IMR-90 (cell line): ENCODE measurements at regions not wholly inside any gene's neighbourhood (a gene's known extent, or its start where the extent isn't known, plus 50 kb on each side); places are given as distances from the start of the nearest gene placed in this dataset.

Experiments
- ATAC-seq: fragments of 200-7000 bp; cut with Tn5 transposase; 2 replicates; pipeline ENCODE4 v1.9.1; 2020; ENCODE audit warnings: low read depth, mild to moderate bottlenecking, moderate library complexity
- BruUV-seq: library from RNA; stranded (reverse); fragments of 400-500 nt; replicated peaks from 2 replicates; lab custom pipeline; 2021; lab: Mats Ljungman, UMichigan
- CTCF ChIA-PET: fragments of 300-600 bp; formaldehyde crosslinking; extraction: SDS; loops from one replicate; lab custom pipeline; 2021; ENCODE audit warnings: antibody characterized with exemption; lab: Yijun Ruan, JAX
- POLR2A ChIA-PET: fragments of 300-600 bp; sonication (Branson Sonifier 250); formaldehyde crosslinking; loops from one replicate; lab custom pipeline; 2022; ENCODE audit warnings: antibody characterized with exemption; ENCODE audit not compliant: unreplicated experiment; lab: Charles Lee
- DNase-seq: peaks from one replicate; pipeline ENCODE4 v3.0.0; 2013
- H2AFZ ChIP-seq: replicated peaks from 2 replicates; pipeline ENCODE3; 2013; ENCODE audit warnings: low read length, mild to moderate bottlenecking; ENCODE audit not compliant: poor library complexity
- H2AK5ac ChIP-seq: 2 replicates; pipeline ENCODE4 v1.6.1; 2013; ENCODE audit warnings: low read depth, low read length, inconsistent platforms
- H2AK9ac ChIP-seq: replicated peaks from 2 replicates; pipeline ENCODE3; 2013; ENCODE audit warnings: mild to moderate bottlenecking, low read depth, low read length, moderate library complexity; ENCODE audit not compliant: poor library complexity
- H2BK120ac ChIP-seq: 2 replicates; pipeline ENCODE4 v1.6.1; 2013; ENCODE audit warnings: low read depth, low read length, inconsistent platforms
- H2BK15ac ChIP-seq: 3 replicates; pipeline ENCODE4 v1.6.1; 2013; ENCODE audit warnings: low read depth, low read length, inconsistent platforms
- H2BK20ac ChIP-seq: 2 replicates; pipeline ENCODE4 v1.6.1; 2013; ENCODE audit warnings: low read depth, mild to moderate bottlenecking, inconsistent platforms, low read length, moderate library complexity
- H2BK5ac ChIP-seq: 2 replicates; pipeline ENCODE4 v1.6.1; 2013; ENCODE audit warnings: mild to moderate bottlenecking, low read depth, low read length, inconsistent platforms; ENCODE audit not compliant: poor library complexity, severe bottlenecking
- H3K14ac ChIP-seq: replicated peaks from 2 replicates; pipeline ENCODE4 v1.6.1; 2013; ENCODE audit warnings: low read depth, low read length, inconsistent platforms
- H3K18ac ChIP-seq: 2 replicates; pipeline ENCODE4 v1.6.1; 2013; ENCODE audit warnings: low read depth, low read length, control low read depth
- H3K23ac ChIP-seq: 2 replicates; pipeline ENCODE4 v1.6.1; 2013; ENCODE audit warnings: low read depth, low read length, inconsistent platforms
- H3K27ac ChIP-seq: 2 replicates; pipeline ENCODE4 v1.5.1; 2013; ENCODE audit warnings: mild to moderate bottlenecking, control low read depth, low read length; ENCODE audit not compliant: insufficient read depth
- H3K27me3 ChIP-seq: 2 replicates; pipeline ENCODE4 v1.6.1; 2013; ENCODE audit warnings: low read length; ENCODE audit not compliant: control insufficient read depth, insufficient read depth
- H3K36me3 ChIP-seq: 2 replicates; pipeline ENCODE4 v1.6.1; 2013; ENCODE audit warnings: low read length, mixed read lengths; ENCODE audit not compliant: control insufficient read depth, insufficient read depth
- H3K4ac ChIP-seq: 2 replicates; pipeline ENCODE4 v1.6.1; 2013; ENCODE audit warnings: low read depth, low read length, inconsistent platforms
- H3K4me1 ChIP-seq: 2 replicates; pipeline ENCODE4 v1.6.1; 2013; ENCODE audit warnings: low read length, mixed read lengths; ENCODE audit not compliant: control insufficient read depth, insufficient read depth
- H3K4me2 ChIP-seq: 2 replicates; pipeline ENCODE4 v1.6.1; 2013; ENCODE audit warnings: low read depth, mild to moderate bottlenecking, control low read depth, low read length, moderate library complexity
- H3K4me3 ChIP-seq: 2 replicates; pipeline ENCODE4 v1.5.1; 2013; ENCODE audit warnings: low read depth, mild to moderate bottlenecking, control low read depth, low read length, moderate library complexity; ENCODE audit not compliant: insufficient read depth
- H3K56ac ChIP-seq: 2 replicates; pipeline ENCODE4 v1.6.1; 2013; ENCODE audit warnings: low read length, inconsistent platforms; ENCODE audit not compliant: insufficient read depth; ENCODE audit errors: extremely low read depth
- H3K79me1 ChIP-seq, 2 experiments: 2 replicates each; pipeline ENCODE4 v1.6.1; 2013; ENCODE audit warnings: low read length in 2 of 2, inconsistent platforms in 1 of 2, low read depth in 1 of 2
- H3K9ac ChIP-seq: 2 replicates; pipeline ENCODE4 v1.6.1; 2013; ENCODE audit warnings: low read depth, low read length, control low read depth
- H3K9me1 ChIP-seq: 2 replicates; pipeline ENCODE4 v1.6.1; 2013; ENCODE audit warnings: low read length, inconsistent platforms; ENCODE audit not compliant: insufficient read depth
- H3K9me3 ChIP-seq: 2 replicates; pipeline ENCODE4 v1.6.1; 2013; ENCODE audit warnings: low read length; ENCODE audit not compliant: control insufficient read depth, insufficient read depth
- H4K20me1 ChIP-seq: 2 replicates; pipeline ENCODE4 v1.6.1; 2013; ENCODE audit warnings: low read length, inconsistent platforms; ENCODE audit not compliant: insufficient read depth
- H4K5ac ChIP-seq: 2 replicates; pipeline ENCODE4 v1.6.1; 2013; ENCODE audit warnings: mild to moderate bottlenecking, low read depth, low read length, control low read depth
- H4K8ac ChIP-seq, 2 experiments: 2 replicates each; pipeline ENCODE4 v1.6.1; 2013; ENCODE audit warnings: low read depth in 2 of 2, low read length in 2 of 2, control low read depth in 1 of 2, inconsistent platforms in 1 of 2
- H4K91ac ChIP-seq: 2 replicates; pipeline ENCODE4 v1.6.1; 2013; ENCODE audit warnings: low read depth, low read length, inconsistent platforms; ENCODE audit not compliant: insufficient read depth
- BHLHE40 ChIP-seq: fragments of 150-350 bp; IDR thresholded peaks from 2 replicates; pipeline ENCODE4 v1.6.1; 2016; ENCODE audit warnings: mild to moderate bottlenecking, low read depth, low read length
- CEBPB ChIP-seq: IDR thresholded peaks from 2 replicates; pipeline ENCODE4 v1.6.1; 2012; ENCODE audit warnings: low read depth, low read length, improper control_type of control experiment
- CHD1 ChIP-seq: IDR thresholded peaks from 2 replicates; pipeline ENCODE4 v1.6.1; 2012; ENCODE audit warnings: low read depth, low read length, improper control_type of control experiment
- FOS ChIP-seq: fragments of 150-350 bp; IDR thresholded peaks from 2 replicates; pipeline ENCODE4 v1.6.1; 2016; ENCODE audit warnings: low read depth, low read length
- MAFK ChIP-seq: IDR thresholded peaks from 2 replicates; pipeline ENCODE4 v1.6.1; 2012; ENCODE audit warnings: low read depth, low read length, improper control_type of control experiment
- MAZ ChIP-seq: IDR thresholded peaks from 2 replicates; pipeline ENCODE4 v1.6.1; 2012; ENCODE audit warnings: low read depth, mild to moderate bottlenecking, low read length, improper control_type of control experiment, moderate library complexity, borderline replicate concordance
- MXI1 ChIP-seq: IDR thresholded peaks from 2 replicates; pipeline ENCODE4 v1.6.1; 2012; ENCODE audit warnings: low read depth, mild to moderate bottlenecking, low read length, moderate library complexity, borderline replicate concordance
- NFE2L2 ChIP-seq: fragments of 150-350 bp; IDR thresholded peaks from 2 replicates; pipeline ENCODE4 v1.6.1; 2016; ENCODE audit warnings: low read depth, mild to moderate bottlenecking, low read length
- POLR2A ChIP-seq: IDR thresholded peaks from 2 replicates; pipeline ENCODE4 v1.6.1; 2012; ENCODE audit warnings: mild to moderate bottlenecking, low read depth, low read length
- RAD21 ChIP-seq: IDR thresholded peaks from 2 replicates; pipeline ENCODE4 v1.6.1; 2012; ENCODE audit warnings: low read length, improper control_type of control experiment
- RCOR1 ChIP-seq: IDR thresholded peaks from 2 replicates; pipeline ENCODE4 v1.6.1; 2012; ENCODE audit warnings: mild to moderate bottlenecking, low read length, improper control_type of control experiment; ENCODE audit not compliant: insufficient replicate concordance
- RFX5 ChIP-seq: IDR thresholded peaks from 2 replicates; pipeline ENCODE4 v1.8.0; 2012; ENCODE audit warnings: low read depth, mild to moderate bottlenecking, low read length, moderate library complexity
- SMC3 ChIP-seq: fragments of 150-350 bp; IDR thresholded peaks from 2 replicates; pipeline ENCODE4 v1.6.1; 2016; ENCODE audit warnings: low read depth, mild to moderate bottlenecking, antibody characterized with exemption, low read length, moderate library complexity
- WGBS, 2 experiments: methylation state at CpG; one replicate each; pipeline versions ENCODE4 v1.1.5 to v1.1.7; 2013; ENCODE audit warnings: missing lambda C conversion rate in 2 of 2; ENCODE audit not compliant: insufficient read length in 1 of 2; ENCODE audit errors: extremely low coverage in 2 of 2; 5-methylcytosine and 5-hydroxymethylcytosine counted together
- dilution Hi-C: fragments of 300-500 bp; cut with HindIII; formaldehyde crosslinking; loops from one replicate; pipeline ENCODE4 v1.14.3; 2018; ENCODE audit warnings: low sequenced_read_pairs; ENCODE audit not compliant: unreplicated experiment
- in situ Hi-C: fragments of 300-500 bp; cut with MboI; formaldehyde crosslinking; loops from 3 replicates; pipeline ENCODE4 v1.14.3; 2019; ENCODE audit warnings: low sequenced_read_pairs, inconsistent platforms, mixed read lengths
- intact Hi-C: fragments of 100-400 bp; cut with micrococcal nuclease; formaldehyde crosslinking; loops from 2 replicates; pipeline ENCODE4 v1.10.0; 2022
- TF ChIP-seq, protein P1 (sequence below): conservative IDR thresholded peaks from 2 replicates; pipeline ENCODE4 v1.5.1; 2012; ENCODE audit warnings: mild to moderate bottlenecking, low read depth, low read length, improper control_type of control experiment
- TF ChIP-seq, protein P2 (sequence below): fragments of 150-350 bp; IDR thresholded peaks from 2 replicates; pipeline ENCODE4 v1.6.1; 2016; ENCODE audit warnings: low read depth, mild to moderate bottlenecking, low read length, moderate library complexity, borderline replicate concordance
- TF ChIP-seq, protein P3 (sequence below): fragments of 150-350 bp; IDR thresholded peaks from 2 replicates; pipeline ENCODE4 v1.6.1; 2017; ENCODE audit warnings: mild to moderate bottlenecking, antibody characterized with exemption, low read length, low read depth

DNA sequence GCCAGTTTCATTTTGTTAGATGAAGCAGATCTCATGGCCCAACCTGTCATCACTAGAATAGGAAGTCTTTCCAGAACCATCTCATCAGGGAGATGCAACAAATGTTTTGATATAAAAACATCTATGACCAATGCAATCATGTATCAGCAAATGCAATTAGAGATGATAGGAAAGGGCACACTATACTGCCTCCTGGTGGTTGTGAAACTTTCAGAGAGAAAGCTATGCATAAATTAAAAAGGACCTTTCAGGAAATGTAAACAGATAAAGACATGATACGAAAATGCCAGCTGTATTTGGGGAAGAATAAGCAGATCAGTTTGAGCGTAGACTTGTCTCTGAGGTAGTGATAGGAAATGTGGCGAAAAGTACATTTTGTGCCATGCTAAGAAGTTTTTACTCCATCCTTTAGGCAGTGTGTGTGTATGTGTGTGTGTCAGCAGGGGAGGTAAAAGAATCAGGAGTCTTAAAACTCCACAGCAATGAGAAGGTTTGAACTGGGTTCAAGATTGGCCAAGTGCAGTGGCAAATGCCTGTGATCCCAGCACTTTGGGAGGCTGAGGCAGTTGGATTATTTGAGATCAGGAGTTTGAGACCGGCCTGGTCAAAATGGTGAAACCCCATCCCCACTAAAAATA, 479.3 kb downstream of the CPS1 start:
- no peak overlapping the region for H3K18ac ChIP-seq
- H2BK5ac ChIP-seq: no peak overlapping the region
- WGBS, 2 experiments: 10% methylated on average over 2 of the region's 4 CpGs; no CpG with 5 or more reads in 1 of the 2 experiments
- H4K20me1 ChIP-seq: no peaks in the 10 kb centered on the region
- H4K8ac ChIP-seq: no peak overlapping the region
- in situ Hi-C loops: no loop called here
- H2AK9ac ChIP-seq: no peak overlapping the region
- no peak overlapping the region for H3K14ac ChIP-seq
- H2AK5ac ChIP-seq: no peak overlapping the region
- peaks cover 2% of the 10 kb centered on the region; the same call in 1 of the 2 replicates for H3K9me3 ChIP-seq
- H4K91ac ChIP-seq: no peak overlapping the region
- no peaks in the 10 kb centered on the region for H3K79me1 ChIP-seq
- CTCF ChIA-PET: no interaction called here
- no peaks in the 10 kb centered on the region for H3K27me3 ChIP-seq
- no peak overlapping the region for H2BK15ac ChIP-seq
- H3K4me1 ChIP-seq: no peaks in the 10 kb centered on the region
- no peak overlapping the region for H3K56ac ChIP-seq
- H2BK120ac ChIP-seq: no peak overlapping the region
- no peak overlapping the region for H3K27ac ChIP-seq
- H2AFZ ChIP-seq: no peak overlapping the region
- no TSS peak for BruUV-seq
- TF ChIP-seq MXI1 (no peak), BHLHE40 (no peak), RFX5 (no peak), POLR2A (no peak), CEBPB (no peak), RCOR1 (no peak), CHD1 (no peak), FOS (no peak), MAFK (no peak), NFE2L2 (no peak), SMC3 (peak; percentile 41; the same call in 1 of the 2 replicates), MAZ (no peak), RAD21 (peak; percentile 40)
- TF ChIP-seq, protein P1, sequence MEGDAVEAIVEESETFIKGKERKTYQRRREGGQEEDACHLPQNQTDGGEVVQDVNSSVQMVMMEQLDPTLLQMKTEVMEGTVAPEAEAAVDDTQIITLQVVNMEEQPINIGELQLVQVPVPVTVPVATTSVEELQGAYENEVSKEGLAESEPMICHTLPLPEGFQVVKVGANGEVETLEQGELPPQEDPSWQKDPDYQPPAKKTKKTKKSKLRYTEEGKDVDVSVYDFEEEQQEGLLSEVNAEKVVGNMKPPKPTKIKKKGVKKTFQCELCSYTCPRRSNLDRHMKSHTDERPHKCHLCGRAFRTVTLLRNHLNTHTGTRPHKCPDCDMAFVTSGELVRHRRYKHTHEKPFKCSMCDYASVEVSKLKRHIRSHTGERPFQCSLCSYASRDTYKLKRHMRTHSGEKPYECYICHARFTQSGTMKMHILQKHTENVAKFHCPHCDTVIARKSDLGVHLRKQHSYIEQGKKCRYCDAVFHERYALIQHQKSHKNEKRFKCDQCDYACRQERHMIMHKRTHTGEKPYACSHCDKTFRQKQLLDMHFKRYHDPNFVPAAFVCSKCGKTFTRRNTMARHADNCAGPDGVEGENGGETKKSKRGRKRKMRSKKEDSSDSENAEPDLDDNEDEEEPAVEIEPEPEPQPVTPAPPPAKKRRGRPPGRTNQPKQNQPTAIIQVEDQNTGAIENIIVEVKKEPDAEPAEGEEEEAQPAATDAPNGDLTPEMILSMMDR: peak; percentile 45
- TF ChIP-seq, protein P2, sequence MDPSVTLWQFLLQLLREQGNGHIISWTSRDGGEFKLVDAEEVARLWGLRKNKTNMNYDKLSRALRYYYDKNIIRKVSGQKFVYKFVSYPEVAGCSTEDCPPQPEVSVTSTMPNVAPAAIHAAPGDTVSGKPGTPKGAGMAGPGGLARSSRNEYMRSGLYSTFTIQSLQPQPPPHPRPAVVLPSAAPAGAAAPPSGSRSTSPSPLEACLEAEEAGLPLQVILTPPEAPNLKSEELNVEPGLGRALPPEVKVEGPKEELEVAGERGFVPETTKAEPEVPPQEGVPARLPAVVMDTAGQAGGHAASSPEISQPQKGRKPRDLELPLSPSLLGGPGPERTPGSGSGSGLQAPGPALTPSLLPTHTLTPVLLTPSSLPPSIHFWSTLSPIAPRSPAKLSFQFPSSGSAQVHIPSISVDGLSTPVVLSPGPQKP: no peak
- TF ChIP-seq, protein P3, sequence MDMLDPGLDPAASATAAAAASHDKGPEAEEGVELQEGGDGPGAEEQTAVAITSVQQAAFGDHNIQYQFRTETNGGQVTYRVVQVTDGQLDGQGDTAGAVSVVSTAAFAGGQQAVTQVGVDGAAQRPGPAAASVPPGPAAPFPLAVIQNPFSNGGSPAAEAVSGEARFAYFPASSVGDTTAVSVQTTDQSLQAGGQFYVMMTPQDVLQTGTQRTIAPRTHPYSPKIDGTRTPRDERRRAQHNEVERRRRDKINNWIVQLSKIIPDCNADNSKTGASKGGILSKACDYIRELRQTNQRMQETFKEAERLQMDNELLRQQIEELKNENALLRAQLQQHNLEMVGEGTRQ: no peak
- no peak overlapping the region for H3K23ac ChIP-seq
- no peak overlapping the region for H3K9ac ChIP-seq
- H2BK20ac ChIP-seq: no peak overlapping the region
- H4K5ac ChIP-seq: no peak overlapping the region
- no peak overlapping the region for H3K4me3 ChIP-seq
- DNase-seq (peak; percentile 4), ATAC-seq (no peak)
- intact Hi-C loops: loop anchor here (10.0 kb wide), 1 partner anchor 421 kb away; no protein-coding TSS in a partner anchor
- H3K4ac ChIP-seq: no peak overlapping the region
- dilution Hi-C loops: no loop called here
- H3K9me1 ChIP-seq: no peaks in the 10 kb centered on the region
- POLR2A ChIA-PET: no interaction called here
- no peaks in the 10 kb centered on the region for H3K36me3 ChIP-seq
- H3K4me2 ChIP-seq: no peak overlapping the region
